ENCODE measurements at regions not wholly inside any gene's neighbourhood (a gene's known extent, or its start where the extent isn't known, plus 50 kb on each side); places are given as distances from the start of the nearest gene placed in this dataset.

DNA sequence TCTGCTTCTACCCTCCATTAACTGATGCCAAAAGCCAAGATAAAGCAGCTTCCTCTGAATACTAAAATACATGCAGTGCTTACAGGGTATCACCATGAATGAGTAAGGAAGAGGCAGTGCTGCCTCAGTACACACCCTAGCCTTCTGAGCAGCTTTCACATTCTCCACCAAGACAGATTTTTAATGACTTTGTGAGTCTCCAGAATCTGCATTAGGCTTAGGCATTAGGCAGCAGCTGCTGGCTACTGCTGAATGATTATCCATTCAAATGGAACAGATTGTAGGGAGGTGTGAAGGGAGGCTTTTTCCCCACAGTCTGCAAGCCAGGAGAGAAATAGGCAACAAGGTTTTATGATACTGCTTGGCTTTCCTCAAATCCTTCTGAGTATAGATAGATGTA is 1226.7 kb upstream of the LRRN3 start:
- TF ChIP-seq, protein P1, sequence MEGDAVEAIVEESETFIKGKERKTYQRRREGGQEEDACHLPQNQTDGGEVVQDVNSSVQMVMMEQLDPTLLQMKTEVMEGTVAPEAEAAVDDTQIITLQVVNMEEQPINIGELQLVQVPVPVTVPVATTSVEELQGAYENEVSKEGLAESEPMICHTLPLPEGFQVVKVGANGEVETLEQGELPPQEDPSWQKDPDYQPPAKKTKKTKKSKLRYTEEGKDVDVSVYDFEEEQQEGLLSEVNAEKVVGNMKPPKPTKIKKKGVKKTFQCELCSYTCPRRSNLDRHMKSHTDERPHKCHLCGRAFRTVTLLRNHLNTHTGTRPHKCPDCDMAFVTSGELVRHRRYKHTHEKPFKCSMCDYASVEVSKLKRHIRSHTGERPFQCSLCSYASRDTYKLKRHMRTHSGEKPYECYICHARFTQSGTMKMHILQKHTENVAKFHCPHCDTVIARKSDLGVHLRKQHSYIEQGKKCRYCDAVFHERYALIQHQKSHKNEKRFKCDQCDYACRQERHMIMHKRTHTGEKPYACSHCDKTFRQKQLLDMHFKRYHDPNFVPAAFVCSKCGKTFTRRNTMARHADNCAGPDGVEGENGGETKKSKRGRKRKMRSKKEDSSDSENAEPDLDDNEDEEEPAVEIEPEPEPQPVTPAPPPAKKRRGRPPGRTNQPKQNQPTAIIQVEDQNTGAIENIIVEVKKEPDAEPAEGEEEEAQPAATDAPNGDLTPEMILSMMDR (IDR thresholded peaks at IDR 0.05 in 2 of 3, conservative IDR thresholded peaks at IDR 0.05 in 1 of 3; ENCODE audit: control insufficient read depth in 2 of 3, extremely low read depth in 1 of 3, insufficient read depth in 1 of 3, low read depth in 3 of 3, low read length in 3 of 3), result no peak
- TF ChIP-seq, protein P2, sequence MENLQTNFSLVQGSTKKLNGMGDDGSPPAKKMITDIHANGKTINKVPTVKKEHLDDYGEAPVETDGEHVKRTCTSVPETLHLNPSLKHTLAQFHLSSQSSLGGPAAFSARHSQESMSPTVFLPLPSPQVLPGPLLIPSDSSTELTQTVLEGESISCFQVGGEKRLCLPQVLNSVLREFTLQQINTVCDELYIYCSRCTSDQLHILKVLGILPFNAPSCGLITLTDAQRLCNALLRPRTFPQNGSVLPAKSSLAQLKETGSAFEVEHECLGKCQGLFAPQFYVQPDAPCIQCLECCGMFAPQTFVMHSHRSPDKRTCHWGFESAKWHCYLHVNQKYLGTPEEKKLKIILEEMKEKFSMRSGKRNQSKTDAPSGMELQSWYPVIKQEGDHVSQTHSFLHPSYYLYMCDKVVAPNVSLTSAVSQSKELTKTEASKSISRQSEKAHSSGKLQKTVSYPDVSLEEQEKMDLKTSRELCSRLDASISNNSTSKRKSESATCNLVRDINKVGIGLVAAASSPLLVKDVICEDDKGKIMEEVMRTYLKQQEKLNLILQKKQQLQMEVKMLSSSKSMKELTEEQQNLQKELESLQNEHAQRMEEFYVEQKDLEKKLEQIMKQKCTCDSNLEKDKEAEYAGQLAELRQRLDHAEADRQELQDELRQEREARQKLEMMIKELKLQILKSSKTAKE (IDR thresholded peaks at IDR 0.05; ENCODE audit: low read depth, poor library complexity, severe bottlenecking), result no peak
- no peak for TF ChIP-seq SRF (IDR thresholded peaks at IDR 0.05; ENCODE audit: low read depth in 2 of 2, low read length in 2 of 2)
